Peyer's patch (tissue), 4 donors: ENCODE measurements at regions not wholly inside any gene's neighbourhood (a gene's known extent, or its start where the extent isn't known, plus 50 kb on each side); places are given as distances from the start of the nearest gene placed in this dataset.

Source experiments
- POLR2A ChIP-seq, 2 donors: fragments of 450-650 bp; IDR thresholded peaks; one replicate each; pipeline ENCODE4 v1.5.1; 2017; ENCODE audit warnings: antibody characterized with exemption in 2 of 2, mild to moderate bottlenecking in 2 of 2, moderate library complexity in 2 of 2
- TF ChIP-seq, protein P1 (sequence below), 6 experiments: fragments of 450-650 bp in 4 of 6; fragments of 200-600 bp in 2 of 6; sonication (generic) in 1 of 6; IDR thresholded peaks; one replicate each; pipeline ENCODE4 v1.5.1; 2017 to 2019; ENCODE audit warnings: antibody characterized with exemption in 6 of 6, mild to moderate bottlenecking in 3 of 6, moderate library complexity in 1 of 6

DNA sequence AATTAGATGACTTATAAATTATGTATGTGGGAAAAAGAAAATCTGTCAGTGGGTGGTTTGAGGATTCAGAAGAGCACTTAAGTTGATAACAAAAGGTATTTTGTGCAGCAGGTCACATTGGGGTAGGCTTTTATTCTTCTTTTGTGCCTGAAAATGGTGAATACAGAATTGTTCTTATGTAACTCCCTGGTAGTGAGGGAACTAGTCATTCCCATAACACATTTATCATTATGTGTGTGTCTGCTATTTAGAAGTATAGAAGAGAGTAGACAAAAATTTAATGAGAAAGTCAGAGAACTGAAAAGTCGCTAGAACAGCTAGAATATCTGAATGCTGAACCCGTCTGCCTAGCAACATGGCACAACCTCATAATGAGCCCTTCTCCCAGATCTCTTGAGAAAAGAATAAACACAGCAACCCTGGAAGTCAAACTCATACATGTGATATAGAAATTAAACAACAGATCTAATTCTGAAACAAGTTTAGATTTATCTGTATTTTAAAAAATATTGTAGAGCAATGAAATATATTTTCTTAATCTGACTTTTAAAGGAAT is 111.8 kb upstream of the EDNRB start:
- TF ChIP-seq, protein P1, sequence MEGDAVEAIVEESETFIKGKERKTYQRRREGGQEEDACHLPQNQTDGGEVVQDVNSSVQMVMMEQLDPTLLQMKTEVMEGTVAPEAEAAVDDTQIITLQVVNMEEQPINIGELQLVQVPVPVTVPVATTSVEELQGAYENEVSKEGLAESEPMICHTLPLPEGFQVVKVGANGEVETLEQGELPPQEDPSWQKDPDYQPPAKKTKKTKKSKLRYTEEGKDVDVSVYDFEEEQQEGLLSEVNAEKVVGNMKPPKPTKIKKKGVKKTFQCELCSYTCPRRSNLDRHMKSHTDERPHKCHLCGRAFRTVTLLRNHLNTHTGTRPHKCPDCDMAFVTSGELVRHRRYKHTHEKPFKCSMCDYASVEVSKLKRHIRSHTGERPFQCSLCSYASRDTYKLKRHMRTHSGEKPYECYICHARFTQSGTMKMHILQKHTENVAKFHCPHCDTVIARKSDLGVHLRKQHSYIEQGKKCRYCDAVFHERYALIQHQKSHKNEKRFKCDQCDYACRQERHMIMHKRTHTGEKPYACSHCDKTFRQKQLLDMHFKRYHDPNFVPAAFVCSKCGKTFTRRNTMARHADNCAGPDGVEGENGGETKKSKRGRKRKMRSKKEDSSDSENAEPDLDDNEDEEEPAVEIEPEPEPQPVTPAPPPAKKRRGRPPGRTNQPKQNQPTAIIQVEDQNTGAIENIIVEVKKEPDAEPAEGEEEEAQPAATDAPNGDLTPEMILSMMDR (IDR thresholded peaks at IDR 0.05): no peak
- no peak for TF ChIP-seq POLR2A (IDR thresholded peaks at IDR 0.05)
